ENCODE measurements at regions not wholly inside any gene's neighbourhood (a gene's known extent, or its start where the extent isn't known, plus 50 kb on each side); places are given as distances from the start of the nearest gene placed in this dataset.
"Not testable (repeated sequence)": the region's sequence is repeated elsewhere in the genome, so short reads cannot be mapped to it uniquely, and the experiment has no call there.

- DNase-seq, result no peak
Observed at GRCh38 chr12:131612092-131612755, 98.7 kb upstream of the SFSWAP start.

DNA sequence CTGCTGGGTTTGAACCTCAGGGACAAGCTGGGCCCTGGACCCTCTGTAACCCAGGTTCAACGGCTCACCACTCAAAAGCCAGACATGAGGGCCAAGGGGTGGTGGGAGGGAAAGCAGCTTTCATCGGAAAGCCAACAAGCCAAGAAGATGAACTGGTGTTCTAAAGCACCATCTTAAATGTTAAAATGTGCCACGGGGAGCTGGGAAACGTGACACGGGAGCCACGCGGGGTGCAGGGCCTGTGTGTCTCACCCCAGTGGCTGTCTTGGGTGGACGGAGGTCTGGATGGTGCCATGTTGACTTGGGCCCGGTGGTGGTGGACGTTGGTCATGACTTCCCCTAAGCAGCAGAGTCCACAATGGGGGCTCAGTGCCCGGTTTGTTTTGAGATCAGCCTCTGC is 97.7 kb upstream of the SFSWAP start:
- no peak for DNase-seq

DNA sequence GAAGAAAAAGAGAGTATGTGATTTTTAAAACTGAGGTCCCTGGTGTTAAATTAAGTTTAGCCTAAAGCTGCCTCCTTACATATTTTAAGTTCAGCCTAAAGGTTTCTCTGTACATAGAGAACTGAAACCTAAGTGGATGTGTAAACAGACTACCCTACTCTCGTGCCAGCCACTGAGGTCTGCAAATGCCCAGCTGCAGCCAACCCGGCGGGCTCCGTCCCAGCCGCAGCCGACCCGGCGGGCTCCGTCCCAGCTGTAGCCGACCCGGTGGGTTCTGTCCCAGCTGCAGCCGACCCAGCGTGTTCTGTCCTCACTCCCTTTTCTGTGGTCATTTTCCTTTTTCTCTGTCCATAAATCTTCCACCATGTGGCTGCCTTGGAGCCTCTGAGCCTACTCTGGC is 97.2 kb upstream of the SFSWAP start:
- no peak for DNase-seq

- DNase-seq, result no peak
Observed at GRCh38 chr12:131615326-131616042, 95.4 kb upstream of the SFSWAP start.

DNA sequence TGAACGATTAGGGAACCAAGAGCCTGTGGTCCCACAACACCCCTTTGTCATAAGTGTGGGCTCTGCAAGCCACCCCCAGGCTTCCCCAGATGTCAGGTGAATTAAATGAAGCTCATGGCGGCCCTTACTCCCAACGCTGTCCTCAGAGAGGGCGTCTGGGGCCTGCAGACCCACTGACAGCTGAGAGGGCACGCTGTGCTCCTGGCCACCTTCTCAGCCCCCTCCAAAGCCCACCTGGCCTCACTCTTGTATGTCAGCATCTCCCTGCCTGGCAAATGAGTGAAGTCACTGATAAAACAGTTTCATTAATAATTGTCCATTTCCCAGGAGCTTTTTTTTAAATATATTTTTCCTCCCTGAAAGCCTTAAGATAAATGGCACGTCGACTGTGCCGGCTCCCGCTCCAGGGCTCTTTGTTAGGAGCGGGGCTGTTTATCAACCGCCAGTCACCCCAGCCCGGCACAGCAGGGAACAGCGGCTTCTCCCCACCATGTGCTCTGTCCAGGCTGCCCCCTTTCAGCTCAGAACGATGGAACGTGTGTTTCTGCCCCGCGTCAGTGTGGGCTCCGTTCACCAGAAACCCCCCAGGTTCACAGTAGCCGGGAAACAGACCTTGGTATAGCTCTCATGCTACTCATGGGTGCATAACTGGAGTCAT is 94.7 kb upstream of the SFSWAP start:
- DNase-seq, result no peak

- no peak for DNase-seq
Observed at GRCh38 chr12:131616738-131617137, 94.2 kb upstream of the SFSWAP start.

GRCh38 chr12:131617179-131617578 is 93.7 kb upstream of the SFSWAP start:
- no peak for DNase-seq

GRCh38 chr12:131617596-131618302 is 93.1 kb upstream of the SFSWAP start:
- DNase-seq, result no peak

DNA sequence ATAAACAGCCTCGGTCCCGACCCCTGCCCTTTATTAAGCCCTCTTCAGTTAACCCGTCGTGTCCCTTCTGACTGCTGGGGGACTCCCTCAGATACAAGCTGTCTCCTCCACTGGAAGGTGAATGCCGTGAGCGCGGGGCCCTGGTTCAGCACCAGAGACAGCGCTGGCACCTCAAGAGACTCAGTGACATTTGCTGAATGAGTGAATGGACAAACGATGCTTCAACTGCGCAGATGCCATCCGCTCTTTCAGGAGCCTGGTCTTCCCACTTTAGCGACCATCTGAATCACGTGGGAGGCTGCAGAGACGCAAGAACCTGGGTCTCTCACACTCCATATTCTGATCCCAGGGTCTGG is 92.6 kb upstream of the SFSWAP start:
- DNase-seq, result no peak

GRCh38 chr12:131618701-131619100 is 92.2 kb upstream of the SFSWAP start:
- no peak for DNase-seq

GRCh38 chr12:131619106-131619642 is 91.7 kb upstream of the SFSWAP start:
- no peak for DNase-seq

- no peak for DNase-seq
Observed at GRCh38 chr12:131619736-131620506, 91.0 kb upstream of the SFSWAP start.

DNA sequence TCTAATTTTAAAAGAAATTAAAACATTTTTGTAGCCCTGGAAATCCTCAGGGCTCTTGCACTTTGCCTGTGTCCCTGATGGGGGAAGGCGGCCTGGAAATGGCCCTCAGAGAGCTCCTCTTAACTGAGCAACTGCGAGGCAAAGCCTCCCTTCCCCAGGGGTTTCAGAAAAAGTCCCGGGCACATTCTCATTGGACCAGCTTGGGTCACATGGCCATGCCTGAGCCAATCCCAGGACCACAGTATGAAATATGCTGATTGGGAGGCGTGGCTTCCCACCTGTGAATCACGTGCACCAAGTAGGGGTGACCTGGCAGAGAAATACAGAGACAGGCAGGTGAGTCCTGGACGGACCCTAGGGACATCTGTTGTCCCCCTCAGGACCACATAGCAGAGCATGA is 90.4 kb upstream of the SFSWAP start:
- no peak for DNase-seq

DNA sequence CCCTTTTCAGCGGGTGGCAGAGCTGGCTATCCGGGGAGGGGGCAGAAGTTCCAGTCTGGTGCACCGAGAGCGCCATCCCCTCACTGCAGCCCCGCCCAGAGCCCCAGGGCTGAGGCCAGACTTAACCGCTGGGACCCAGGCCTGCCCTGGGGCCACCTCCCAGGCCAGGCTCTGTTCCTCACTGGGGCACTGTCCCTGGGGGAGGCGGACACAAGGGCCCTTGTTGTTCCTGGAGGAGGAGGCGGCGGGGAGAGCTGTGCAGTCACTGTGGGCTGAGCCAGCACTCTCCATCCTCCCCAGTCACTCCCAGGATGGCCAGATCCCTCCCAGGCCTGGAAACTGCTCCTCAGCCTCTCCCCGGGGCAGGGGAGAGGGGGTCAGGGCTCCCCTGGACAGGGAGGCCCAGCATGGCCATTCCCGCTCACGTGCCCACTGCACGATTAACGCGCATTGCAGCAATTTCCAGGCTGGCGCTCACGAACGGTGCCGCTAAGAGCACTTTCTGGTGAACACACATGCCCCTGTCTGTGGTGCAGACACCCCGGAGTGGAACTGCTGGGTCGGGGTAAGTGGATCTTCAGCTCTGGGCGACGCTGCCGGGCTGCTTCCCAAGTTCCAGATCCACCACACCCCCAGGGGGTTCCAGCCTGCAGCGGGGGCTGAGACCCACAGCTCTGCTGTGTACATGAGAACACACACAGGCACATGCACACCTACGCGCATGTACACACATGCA is 89.8 kb upstream of the SFSWAP start:
- DNase-seq, result no peak

DNA sequence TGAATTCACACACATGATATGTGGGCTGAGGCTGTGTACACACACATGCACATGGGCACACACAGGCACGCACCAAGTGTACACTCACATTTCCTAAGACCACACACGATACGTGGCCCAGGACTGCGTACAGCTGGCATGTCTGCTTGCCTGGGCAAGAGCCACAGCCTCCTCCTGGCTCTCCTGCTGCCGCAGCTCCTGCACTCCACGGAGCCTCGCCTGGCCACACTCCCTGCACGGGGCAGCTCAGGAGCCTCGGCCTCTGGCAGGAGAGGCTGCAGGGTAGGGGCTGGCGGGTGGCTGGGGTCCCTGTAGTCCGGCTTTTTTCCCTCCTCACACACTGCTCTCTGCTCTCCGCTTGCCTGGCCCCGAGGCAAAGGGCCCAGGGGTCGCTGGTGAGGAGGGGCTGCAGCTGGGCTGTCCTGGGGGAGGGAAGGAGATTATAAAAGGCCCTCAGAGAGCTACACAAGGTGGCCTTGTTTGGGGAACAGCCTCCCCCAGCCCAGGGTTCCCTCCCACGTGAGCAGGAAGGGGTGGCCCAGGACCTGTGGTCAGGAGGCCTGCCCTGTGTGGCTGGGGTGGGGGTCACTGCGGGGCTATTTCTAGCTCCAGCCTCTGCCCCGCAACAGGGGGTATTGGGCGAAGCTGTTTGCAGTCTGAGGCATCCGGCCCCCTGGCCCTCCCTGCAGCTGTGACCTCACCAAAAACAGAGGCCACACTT is 89.0 kb upstream of the SFSWAP start:
- DNase-seq, result no peak

DNA sequence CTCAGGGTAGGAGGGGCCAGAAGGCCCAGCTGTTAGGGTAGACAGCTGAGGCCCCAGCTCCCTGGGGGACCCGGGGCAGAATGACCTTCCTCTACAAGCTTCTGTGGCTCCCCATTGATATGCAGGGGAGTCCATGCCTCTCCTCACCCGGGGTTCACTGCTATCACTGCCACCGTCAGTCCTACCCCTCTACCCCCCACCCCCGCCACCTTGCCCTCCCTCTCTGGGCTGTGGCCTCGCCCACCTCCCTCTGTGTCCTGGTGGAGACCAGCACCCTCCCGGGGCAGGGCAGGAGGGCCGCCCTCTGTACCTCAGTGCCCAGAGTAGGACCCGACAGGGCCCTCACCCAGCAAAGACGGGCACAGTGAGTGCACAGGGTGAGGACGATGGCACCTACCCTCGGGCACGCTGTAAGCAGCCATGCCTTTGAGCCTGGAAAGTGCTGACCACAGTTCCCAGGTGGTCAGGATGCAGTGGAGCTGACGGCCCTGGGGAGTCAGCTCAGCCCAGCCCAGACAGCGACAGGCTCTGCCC is 88.4 kb upstream of the SFSWAP start:
- no peak for DNase-seq

GRCh38 chr12:131623404-131624368 is 87.2 kb upstream of the SFSWAP start:
- DNase-seq, result not testable (repeated sequence)

DNA sequence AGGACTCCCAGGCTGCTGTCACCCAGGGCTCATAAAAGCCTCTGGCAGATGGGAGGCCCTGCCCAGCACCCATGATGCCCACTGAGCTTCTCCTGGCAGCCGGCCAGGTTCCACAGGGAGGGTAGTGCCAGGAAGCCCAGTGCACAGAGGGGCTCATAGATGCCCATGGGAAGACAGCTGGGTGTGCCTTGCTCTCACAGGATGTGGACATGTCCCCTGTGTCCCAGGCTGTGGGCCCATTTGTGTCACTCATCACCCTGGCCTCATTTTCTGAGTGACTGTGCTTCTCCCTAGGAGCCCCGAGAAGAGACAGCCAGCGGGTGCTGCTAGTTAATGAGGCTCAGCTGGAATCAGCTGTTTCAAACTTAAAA is 86.5 kb upstream of the SFSWAP start:
- not testable (repeated sequence) for DNase-seq

- not testable (repeated sequence) for DNase-seq
Observed at GRCh38 chr12:131624756-131625501, 86.0 kb upstream of the SFSWAP start.
